ENCODE measurements at regions not wholly inside any gene's neighbourhood (a gene's known extent, or its start where the extent isn't known, plus 50 kb on each side); places are given as distances from the start of the nearest gene placed in this dataset.

DNA sequence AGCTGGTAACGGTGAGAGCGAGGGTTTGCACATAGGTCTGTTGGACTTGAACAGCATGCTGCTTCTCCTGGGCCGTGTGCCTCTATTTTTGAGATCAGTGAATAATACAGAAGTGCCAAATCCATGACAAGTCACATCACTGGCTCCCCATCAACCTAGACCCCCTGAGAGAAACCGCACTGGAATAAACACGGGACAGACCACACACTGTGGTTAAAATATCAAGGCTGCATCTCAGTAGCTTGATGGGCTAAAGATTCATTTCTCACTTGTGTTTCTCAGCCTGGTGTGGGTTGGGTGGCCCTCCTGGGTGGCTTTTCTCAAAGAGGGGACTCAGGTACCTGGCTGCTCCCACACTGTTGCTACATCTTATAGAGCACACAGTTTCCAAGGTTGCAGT, 191.0 kb downstream of the DICER1 start:
- no peaks in the 10 kb centered on the region for H3K4me1 Mint-ChIP-seq (ENCODE audit: low read depth)

DNA sequence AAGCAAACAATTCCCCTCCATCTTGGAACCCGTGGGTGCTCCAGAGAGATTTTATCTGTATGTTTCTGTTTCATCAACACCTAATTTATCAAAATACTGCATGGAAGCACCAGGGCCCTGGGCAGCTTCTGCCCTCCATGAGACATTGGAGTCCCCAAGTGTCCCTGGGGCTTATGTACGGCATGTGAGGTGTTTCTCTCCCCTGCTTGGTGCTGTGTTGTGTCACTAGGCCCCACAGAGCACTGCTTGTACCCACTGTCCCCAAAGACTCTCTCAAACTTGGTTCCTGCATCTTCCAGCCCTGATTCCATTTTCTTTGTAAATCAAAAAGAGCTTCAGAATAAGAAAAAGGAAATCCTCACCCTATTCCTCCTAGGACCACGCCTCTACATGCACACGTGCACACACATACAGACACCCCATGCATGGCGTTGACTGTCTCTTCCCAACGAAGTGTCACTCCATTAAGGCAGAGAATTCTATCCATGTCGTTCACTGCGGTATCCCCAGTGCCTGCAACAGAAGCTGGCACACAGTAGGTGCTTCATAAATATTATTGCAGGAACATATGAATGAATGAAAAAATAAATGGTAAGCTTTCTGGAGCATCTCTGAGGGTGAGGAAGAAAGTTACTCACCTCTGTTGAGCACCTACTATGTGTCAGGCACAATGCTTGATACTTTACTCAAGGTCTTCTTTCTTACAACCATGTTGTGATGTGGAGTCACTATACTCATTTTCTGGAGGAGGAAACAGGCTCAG, 191.6 kb downstream of the DICER1 start:
- Histone ChIP-seq H3K4me3 (ENCODE audit: low read length) (no peak overlapping the region), H3K27me3 (ENCODE audit: control insufficient read depth in 1 of 2, insufficient read depth in 2 of 2, low read length in 2 of 2) (peaks cover 0 to 6% of the 10 kb centered on the region in 2 experiments), H3K4me1 (ENCODE audit: insufficient read depth, low read length) (no peaks in the 10 kb centered on the region), H3K36me3 (ENCODE audit: insufficient read depth, low read length) (no peaks in the 10 kb centered on the region), H3K27ac (ENCODE audit: low read depth in 1 of 2, low read length in 2 of 2) (no peak overlapping the region), H3K9me3 (ENCODE audit: control insufficient read depth in 1 of 2, insufficient read depth in 1 of 2, low read length in 2 of 2) (no peaks in the 10 kb centered on the region)
- ChIA-PET CTCF (no interaction called here), POLR2A (no interaction called here)
- H3K27me3 Mint-ChIP-seq: peaks cover 37% of the 10 kb centered on the region
- TF ChIP-seq, protein P1, sequence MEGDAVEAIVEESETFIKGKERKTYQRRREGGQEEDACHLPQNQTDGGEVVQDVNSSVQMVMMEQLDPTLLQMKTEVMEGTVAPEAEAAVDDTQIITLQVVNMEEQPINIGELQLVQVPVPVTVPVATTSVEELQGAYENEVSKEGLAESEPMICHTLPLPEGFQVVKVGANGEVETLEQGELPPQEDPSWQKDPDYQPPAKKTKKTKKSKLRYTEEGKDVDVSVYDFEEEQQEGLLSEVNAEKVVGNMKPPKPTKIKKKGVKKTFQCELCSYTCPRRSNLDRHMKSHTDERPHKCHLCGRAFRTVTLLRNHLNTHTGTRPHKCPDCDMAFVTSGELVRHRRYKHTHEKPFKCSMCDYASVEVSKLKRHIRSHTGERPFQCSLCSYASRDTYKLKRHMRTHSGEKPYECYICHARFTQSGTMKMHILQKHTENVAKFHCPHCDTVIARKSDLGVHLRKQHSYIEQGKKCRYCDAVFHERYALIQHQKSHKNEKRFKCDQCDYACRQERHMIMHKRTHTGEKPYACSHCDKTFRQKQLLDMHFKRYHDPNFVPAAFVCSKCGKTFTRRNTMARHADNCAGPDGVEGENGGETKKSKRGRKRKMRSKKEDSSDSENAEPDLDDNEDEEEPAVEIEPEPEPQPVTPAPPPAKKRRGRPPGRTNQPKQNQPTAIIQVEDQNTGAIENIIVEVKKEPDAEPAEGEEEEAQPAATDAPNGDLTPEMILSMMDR (IDR thresholded peaks at IDR 0.05): no peak
- H3K36me3 Mint-ChIP-seq (ENCODE audit: low read depth): no peaks in the 10 kb centered on the region
- H3K4me3 Mint-ChIP-seq: no peak overlapping the region
- no peaks in the 10 kb centered on the region for H3K4me1 Mint-ChIP-seq (ENCODE audit: low read depth)
- ATAC-seq (ENCODE audit: poor library complexity) (no peak), DNase-seq (no peak)
- no peak overlapping the region for H3K27ac Mint-ChIP-seq
- no peaks in the 10 kb centered on the region for H3K9me3 Mint-ChIP-seq
- intact Hi-C loops (cut with DNase I, micrococcal nuclease): no loop called here

More for the DNA sequence above, 191.0 kb downstream of the DICER1 start:
- Mint-ChIP-seq H3K36me3 (ENCODE audit: low read depth) (no peaks in the 10 kb centered on the region), H3K9me3 (no peaks in the 10 kb centered on the region), H3K4me3 (no peak overlapping the region), H3K27ac (no peak overlapping the region), H3K27me3 (peaks cover 38% of the 10 kb centered on the region)
- no peak for DNase-seq
- Histone ChIP-seq H3K4me1 (ENCODE audit: insufficient read depth, low read length) (no peaks in the 10 kb centered on the region), H3K36me3 (ENCODE audit: insufficient read depth, low read length) (no peaks in the 10 kb centered on the region), H3K27me3 (ENCODE audit: control insufficient read depth in 1 of 2, insufficient read depth in 2 of 2, low read length in 2 of 2) (peaks cover 0 to 6% of the 10 kb centered on the region in 2 experiments), H3K27ac (ENCODE audit: low read depth in 1 of 2, low read length in 2 of 2) (no peak overlapping the region), H3K9me3 (ENCODE audit: control insufficient read depth in 1 of 2, insufficient read depth in 1 of 2, low read length in 2 of 2) (no peaks in the 10 kb centered on the region), H3K4me3 (ENCODE audit: low read length) (no peak overlapping the region)
- CTCF ChIA-PET: no interaction called here
- intact Hi-C loops (cut with DNase I, micrococcal nuclease): no loop called here
- TF ChIP-seq, protein P1 (IDR thresholded peaks at IDR 0.05): no peak
- POLR2A ChIA-PET: no interaction called here
- ATAC-seq (ENCODE audit: poor library complexity): no peak

DNA sequence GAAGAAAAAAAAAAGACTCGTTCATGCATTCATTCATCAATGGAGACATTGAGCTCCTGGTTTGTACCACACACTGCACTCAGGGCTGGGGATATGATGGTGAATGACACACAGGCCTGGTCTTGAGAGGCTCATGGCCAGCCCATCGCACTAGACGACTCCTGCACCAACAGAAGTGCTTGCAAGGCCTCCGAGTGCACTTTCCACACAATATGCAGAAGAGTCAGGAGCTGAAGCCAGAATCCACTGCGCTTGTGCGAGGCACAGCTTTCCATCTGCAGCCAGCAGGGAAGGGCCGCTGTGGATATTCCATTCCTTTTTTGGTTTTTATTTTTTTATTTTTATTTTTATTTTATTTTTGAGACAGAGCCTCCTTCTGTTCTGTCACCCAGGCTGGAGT, 192.4 kb downstream of the DICER1 start:
- peaks cover 0 to 6% of the 10 kb centered on the region in 2 experiments for H3K27me3 ChIP-seq (ENCODE audit: control insufficient read depth in 1 of 2, insufficient read depth in 2 of 2, low read length in 2 of 2)
- no peak overlapping the region for H3K27ac Mint-ChIP-seq
- H3K36me3 ChIP-seq (ENCODE audit: insufficient read depth, low read length): no peaks in the 10 kb centered on the region
- ChIA-PET CTCF (no interaction called here), POLR2A (no interaction called here)
- intact Hi-C loops (cut with DNase I, micrococcal nuclease): no loop called here
- H3K4me3 ChIP-seq (ENCODE audit: low read length): no peak overlapping the region
- H3K4me1 ChIP-seq (ENCODE audit: insufficient read depth, low read length): no peaks in the 10 kb centered on the region
- H3K9me3 Mint-ChIP-seq: no peaks in the 10 kb centered on the region
- TF ChIP-seq, protein P1 (IDR thresholded peaks at IDR 0.05): no peak
- no peak overlapping the region for H3K27ac ChIP-seq (ENCODE audit: low read depth in 1 of 2, low read length in 2 of 2)
- H3K4me3 Mint-ChIP-seq: no peak overlapping the region
- ATAC-seq (ENCODE audit: poor library complexity) (no peak), DNase-seq (no peak)
- peaks cover 33% of the 10 kb centered on the region for H3K27me3 Mint-ChIP-seq
- H3K4me1 Mint-ChIP-seq (ENCODE audit: low read depth): no peaks in the 10 kb centered on the region
- no peaks in the 10 kb centered on the region for H3K9me3 ChIP-seq (ENCODE audit: control insufficient read depth in 1 of 2, insufficient read depth in 1 of 2, low read length in 2 of 2)
- H3K36me3 Mint-ChIP-seq (ENCODE audit: low read depth): no peaks in the 10 kb centered on the region
